Coronary artery (tissue), 2 donors: ENCODE measurements at regions not wholly inside any gene's neighbourhood (a gene's known extent, or its start where the extent isn't known, plus 50 kb on each side); places are given as distances from the start of the nearest gene placed in this dataset.

Experiments used
- DNase-seq: peaks from one replicate; pipeline ENCODE4 v3.0.0-alpha.2; 2017; ENCODE audit warnings: low spot score
- H3K27ac ChIP-seq, 2 donors: fragments of 200-600 bp; sonication (generic); one replicate each; pipeline ENCODE4 v1.5.1; 2016 to 2019
- H3K4me3 ChIP-seq: fragments of 200-600 bp; sonication (generic); 2 replicates; pipeline ENCODE4 v1.5.1; 2016; ENCODE audit warnings: mild to moderate bottlenecking, moderate library complexity
- TF ChIP-seq, protein P1 (sequence below): fragments of 200-600 bp; sonication (generic); IDR thresholded peaks from one replicate; pipeline ENCODE4 v1.5.1; 2019; ENCODE audit warnings: antibody characterized with exemption

DNA sequence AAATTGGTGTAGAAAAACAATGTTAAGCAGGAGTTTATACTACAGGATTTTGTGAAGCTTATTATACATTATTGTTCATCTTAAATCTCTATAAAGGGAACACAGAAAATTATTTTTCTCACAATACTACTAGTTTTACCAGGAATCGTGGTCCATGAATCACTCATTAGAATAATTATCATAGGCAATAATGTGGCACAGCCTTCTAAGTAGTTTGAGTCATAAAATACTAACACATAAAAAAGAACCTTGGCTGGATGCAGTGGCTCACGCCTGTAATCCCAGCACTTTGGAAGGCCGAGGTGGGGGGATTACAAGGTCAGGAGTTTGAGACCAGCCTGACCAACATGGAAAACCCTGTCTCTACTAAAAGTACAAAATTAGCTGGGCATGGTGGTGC, 393.1 kb upstream of the ZNF717 start:
- H3K4me3 ChIP-seq: no peak overlapping the region
- H3K27ac ChIP-seq: no peak overlapping the region
- DNase-seq: no peak
- TF ChIP-seq, protein P1, sequence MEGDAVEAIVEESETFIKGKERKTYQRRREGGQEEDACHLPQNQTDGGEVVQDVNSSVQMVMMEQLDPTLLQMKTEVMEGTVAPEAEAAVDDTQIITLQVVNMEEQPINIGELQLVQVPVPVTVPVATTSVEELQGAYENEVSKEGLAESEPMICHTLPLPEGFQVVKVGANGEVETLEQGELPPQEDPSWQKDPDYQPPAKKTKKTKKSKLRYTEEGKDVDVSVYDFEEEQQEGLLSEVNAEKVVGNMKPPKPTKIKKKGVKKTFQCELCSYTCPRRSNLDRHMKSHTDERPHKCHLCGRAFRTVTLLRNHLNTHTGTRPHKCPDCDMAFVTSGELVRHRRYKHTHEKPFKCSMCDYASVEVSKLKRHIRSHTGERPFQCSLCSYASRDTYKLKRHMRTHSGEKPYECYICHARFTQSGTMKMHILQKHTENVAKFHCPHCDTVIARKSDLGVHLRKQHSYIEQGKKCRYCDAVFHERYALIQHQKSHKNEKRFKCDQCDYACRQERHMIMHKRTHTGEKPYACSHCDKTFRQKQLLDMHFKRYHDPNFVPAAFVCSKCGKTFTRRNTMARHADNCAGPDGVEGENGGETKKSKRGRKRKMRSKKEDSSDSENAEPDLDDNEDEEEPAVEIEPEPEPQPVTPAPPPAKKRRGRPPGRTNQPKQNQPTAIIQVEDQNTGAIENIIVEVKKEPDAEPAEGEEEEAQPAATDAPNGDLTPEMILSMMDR: no peak

DNA sequence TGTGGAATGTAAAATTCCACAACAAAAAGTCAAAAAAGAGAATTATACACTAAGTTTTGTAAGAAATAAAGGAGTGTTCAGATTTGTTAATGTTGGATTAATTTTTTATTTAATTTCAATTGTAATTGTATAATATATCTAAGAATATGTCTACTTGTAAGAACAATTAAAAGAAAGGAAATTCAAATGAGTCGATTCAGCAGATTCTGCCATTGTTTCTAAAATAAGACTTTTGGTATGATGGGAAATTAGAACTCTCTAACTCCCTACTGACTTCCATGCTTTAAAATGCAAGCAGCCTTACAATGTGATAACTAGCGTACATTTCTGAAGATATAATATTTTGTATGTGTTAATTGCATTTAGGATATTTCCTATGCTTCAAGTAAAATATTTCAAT, 395.9 kb upstream of the ZNF717 start:
- no peak for DNase-seq
- TF ChIP-seq, protein P1: no peak
- no peak overlapping the region for H3K27ac ChIP-seq
- H3K4me3 ChIP-seq: no peak overlapping the region

DNA sequence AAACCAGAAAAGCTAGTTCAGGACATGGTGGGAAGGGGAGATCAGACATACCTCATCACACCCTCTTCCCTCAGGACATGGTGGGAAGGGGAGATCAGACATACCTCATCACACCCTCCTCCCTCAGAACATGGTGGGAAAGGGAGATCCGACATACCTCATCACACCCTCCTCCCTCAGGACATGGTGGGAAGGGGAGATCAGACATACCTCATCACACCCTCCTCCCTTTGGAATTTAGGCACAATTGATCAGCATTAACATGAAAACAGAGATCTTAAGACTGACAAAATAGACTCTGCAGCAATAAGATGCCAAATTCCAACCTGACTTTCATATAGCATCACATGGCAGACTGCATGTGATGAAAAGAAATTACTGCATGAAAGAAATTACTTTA, 412.7 kb upstream of the ZNF717 start:
- TF ChIP-seq, protein P1: no peak
- Histone ChIP-seq H3K4me3 (no peak overlapping the region), H3K27ac (no peak overlapping the region)
- no peak for DNase-seq

DNA sequence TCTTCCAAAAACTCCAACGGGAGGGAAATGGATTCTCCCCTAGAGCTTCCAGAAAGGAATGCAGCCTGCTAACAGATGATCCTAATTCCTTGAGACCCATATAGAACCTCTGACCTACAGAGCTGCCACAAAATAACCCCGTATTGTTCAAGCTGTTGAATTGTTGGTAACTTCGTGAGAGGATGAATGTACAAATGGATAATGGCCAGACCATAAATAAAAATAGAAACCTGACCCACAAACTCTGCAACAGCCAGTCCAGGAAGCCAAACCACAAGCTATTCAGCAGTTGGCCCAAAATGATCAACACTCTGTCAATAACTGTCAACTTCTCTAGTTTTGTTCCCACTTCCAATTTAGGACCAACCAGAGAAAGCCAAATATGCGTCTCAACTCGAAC, 414.0 kb upstream of the ZNF717 start:
- TF ChIP-seq, protein P1: no peak
- no peak overlapping the region for H3K27ac ChIP-seq
- no peak for DNase-seq

DNA sequence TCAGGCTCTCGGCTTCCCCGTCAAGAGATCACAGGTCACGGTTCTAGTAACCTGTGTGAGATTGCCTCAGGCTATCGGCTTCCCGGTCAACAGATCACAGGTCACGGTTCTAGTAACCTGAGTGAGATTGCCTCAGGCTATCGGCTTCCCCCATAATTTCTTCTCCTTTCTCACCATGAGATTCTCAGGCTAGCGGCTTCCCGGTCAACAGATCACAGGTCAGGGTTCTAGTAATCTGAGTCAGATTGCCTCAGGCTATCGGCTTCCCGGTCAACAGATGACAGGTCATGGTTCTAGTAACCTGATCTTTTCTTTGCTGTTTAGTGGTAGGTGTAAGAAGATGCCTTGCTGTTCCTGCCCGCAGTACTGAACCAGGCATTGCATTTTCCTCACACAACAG, 418.2 kb upstream of the ZNF717 start:
- H3K4me3 ChIP-seq: no peak overlapping the region
- H3K27ac ChIP-seq: no peak overlapping the region
- no peak for DNase-seq
- TF ChIP-seq, protein P1: no peak

More for the DNA sequence above, 414.0 kb upstream of the ZNF717 start:
- H3K4me3 ChIP-seq: no peak overlapping the region

DNA sequence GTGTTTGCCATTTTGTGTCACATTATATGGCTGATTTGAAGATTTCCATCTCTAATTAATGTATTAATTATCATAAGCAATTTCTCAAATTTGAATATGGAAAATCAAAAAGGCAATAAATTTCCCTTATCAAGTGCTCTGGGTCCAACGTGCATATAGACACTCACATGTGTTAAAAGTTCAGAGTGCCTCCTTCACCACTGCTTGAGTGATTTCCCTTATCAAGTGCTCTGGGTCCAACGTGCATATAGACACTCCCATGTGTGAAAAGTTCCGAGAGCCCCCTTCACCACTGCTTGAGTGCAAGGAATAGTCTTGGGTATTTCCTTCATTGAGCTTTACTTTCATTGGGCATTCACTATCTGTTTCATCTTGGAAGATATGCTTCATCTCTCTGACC, 421.0 kb upstream of the ZNF717 start:
- no peak for DNase-seq
- H3K27ac ChIP-seq: no peak overlapping the region
- H3K4me3 ChIP-seq: no peak overlapping the region
- TF ChIP-seq, protein P1: no peak

DNA sequence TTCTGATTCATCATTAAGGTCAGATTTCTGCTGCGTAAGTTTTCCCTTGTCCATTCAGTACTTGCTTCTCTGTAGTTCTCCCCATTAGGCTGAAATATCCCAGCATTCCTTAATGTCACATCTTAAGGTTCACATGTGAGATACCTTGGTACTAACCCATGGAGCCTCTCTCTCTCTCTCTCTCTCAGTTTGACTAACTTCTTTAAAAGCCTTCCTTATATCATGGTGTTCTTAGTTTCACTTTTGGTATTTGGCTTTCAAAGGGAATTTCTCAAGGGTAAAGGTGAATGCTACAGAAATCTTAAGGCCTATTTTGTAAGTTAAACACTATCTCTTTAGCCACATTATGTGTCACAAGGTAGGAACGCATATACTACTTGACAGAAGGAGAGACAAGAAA, 427.3 kb upstream of the ZNF717 start:
- no peak for DNase-seq
- TF ChIP-seq, protein P1: no peak
- Histone ChIP-seq H3K27ac (no peak overlapping the region), H3K4me3 (no peak overlapping the region)
